ENCODE measurements at regions not wholly inside any gene's neighbourhood (a gene's known extent, or its start where the extent isn't known, plus 50 kb on each side); places are given as distances from the start of the nearest gene placed in this dataset.

- TF ChIP-seq, protein P1, sequence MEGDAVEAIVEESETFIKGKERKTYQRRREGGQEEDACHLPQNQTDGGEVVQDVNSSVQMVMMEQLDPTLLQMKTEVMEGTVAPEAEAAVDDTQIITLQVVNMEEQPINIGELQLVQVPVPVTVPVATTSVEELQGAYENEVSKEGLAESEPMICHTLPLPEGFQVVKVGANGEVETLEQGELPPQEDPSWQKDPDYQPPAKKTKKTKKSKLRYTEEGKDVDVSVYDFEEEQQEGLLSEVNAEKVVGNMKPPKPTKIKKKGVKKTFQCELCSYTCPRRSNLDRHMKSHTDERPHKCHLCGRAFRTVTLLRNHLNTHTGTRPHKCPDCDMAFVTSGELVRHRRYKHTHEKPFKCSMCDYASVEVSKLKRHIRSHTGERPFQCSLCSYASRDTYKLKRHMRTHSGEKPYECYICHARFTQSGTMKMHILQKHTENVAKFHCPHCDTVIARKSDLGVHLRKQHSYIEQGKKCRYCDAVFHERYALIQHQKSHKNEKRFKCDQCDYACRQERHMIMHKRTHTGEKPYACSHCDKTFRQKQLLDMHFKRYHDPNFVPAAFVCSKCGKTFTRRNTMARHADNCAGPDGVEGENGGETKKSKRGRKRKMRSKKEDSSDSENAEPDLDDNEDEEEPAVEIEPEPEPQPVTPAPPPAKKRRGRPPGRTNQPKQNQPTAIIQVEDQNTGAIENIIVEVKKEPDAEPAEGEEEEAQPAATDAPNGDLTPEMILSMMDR (IDR thresholded peaks at IDR 0.05; ENCODE audit: poor library complexity, severe bottlenecking), result no peak
- TF ChIP-seq MXI1 (conservative IDR thresholded peaks at IDR 0.05; ENCODE audit: poor library complexity, severe bottlenecking) (no peak), EZH2 (IDR thresholded peaks at IDR 0.05; ENCODE audit: borderline replicate concordance, insufficient read depth, low read length, poor library complexity, severe bottlenecking) (no peak), POLR2AphosphoS5 (IDR thresholded peaks at IDR 0.05) (no peak), RAD21 (conservative IDR thresholded peaks at IDR 0.05) (no peak)
- TF ChIP-seq, protein P2, sequence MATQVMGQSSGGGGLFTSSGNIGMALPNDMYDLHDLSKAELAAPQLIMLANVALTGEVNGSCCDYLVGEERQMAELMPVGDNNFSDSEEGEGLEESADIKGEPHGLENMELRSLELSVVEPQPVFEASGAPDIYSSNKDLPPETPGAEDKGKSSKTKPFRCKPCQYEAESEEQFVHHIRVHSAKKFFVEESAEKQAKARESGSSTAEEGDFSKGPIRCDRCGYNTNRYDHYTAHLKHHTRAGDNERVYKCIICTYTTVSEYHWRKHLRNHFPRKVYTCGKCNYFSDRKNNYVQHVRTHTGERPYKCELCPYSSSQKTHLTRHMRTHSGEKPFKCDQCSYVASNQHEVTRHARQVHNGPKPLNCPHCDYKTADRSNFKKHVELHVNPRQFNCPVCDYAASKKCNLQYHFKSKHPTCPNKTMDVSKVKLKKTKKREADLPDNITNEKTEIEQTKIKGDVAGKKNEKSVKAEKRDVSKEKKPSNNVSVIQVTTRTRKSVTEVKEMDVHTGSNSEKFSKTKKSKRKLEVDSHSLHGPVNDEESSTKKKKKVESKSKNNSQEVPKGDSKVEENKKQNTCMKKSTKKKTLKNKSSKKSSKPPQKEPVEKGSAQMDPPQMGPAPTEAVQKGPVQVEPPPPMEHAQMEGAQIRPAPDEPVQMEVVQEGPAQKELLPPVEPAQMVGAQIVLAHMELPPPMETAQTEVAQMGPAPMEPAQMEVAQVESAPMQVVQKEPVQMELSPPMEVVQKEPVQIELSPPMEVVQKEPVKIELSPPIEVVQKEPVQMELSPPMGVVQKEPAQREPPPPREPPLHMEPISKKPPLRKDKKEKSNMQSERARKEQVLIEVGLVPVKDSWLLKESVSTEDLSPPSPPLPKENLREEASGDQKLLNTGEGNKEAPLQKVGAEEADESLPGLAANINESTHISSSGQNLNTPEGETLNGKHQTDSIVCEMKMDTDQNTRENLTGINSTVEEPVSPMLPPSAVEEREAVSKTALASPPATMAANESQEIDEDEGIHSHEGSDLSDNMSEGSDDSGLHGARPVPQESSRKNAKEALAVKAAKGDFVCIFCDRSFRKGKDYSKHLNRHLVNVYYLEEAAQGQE (IDR thresholded peaks at IDR 0.05; ENCODE audit: borderline replicate concordance), result no peak
Measured at GRCh38 chr6:19643287-19643686, 193.9 kb upstream of the ID4 start.
